K562 (cell line): ENCODE measurements at regions not wholly inside any gene's neighbourhood (a gene's known extent, or its start where the extent isn't known, plus 50 kb on each side); places are given as distances from the start of the nearest gene placed in this dataset.

ENCODE experiments used
- ATAC-seq: fragments of 200-7000 bp; cut with Tn5 transposase; 3 replicates; pipeline ENCODE4 v1.9.1; 2020; ENCODE audit warnings: moderate library complexity
- BruUV-seq: library from RNA; stranded (reverse); fragments of 400-500 nt; replicated peaks from 2 replicates; lab custom pipeline; 2021; lab: Mats Ljungman, UMichigan
- CTCF ChIA-PET: fragments of 300-600 bp; formaldehyde crosslinking; extraction: SDS; loops from one replicate; lab custom pipeline; 2021; ENCODE audit warnings: low intra/inter-chr PET ratio; lab: Yijun Ruan, JAX
- POLR2A ChIA-PET: fragments of 300-600, 350-650 bp; sonication (Branson Sonifier 250); formaldehyde crosslinking; extraction: SDS; loops from one replicate; lab custom pipeline; 2021; ENCODE audit warnings: antibody characterized with exemption, inconsistent platforms; lab: Yijun Ruan, JAX
- DNase-seq, 4 experiments: peaks; one replicate each; pipeline versions ENCODE4 v3.0.0 to v3.0.0-alpha.2; 2011 to 2018; ENCODE audit warnings: low spot score in 3 of 4, mixed read lengths in 3 of 4; ENCODE audit errors: extremely low read depth in 1 of 4
- FAIRE-seq: peaks from 2 replicates; lab custom pipeline; 2011; peaks lifted over from hg19 to GRCh38; lab: Jason Lieb, UNC
- H2AFZ ChIP-seq: 2 replicates; pipeline ENCODE4 v1.6.0; 2011; ENCODE audit warnings: low read depth, low read length, control low read depth, inconsistent platforms
- H3K27ac ChIP-seq: fragments of 200-600 bp; 3 replicates; pipeline ENCODE4 v1.8.0; 2011; ENCODE audit warnings: low read depth, mild to moderate bottlenecking, control low read depth, inconsistent platforms, low read length, moderate library complexity, mixed read lengths; ENCODE audit errors: extremely low read depth
- H3K27me3 ChIP-seq, 2 experiments: fragments of 300-600 bp in 1 of 2; 2 replicates in 1 of 2; 3 replicates in 1 of 2; pipeline versions ENCODE4 v1.6.0 to v1.8.0; 2011; ENCODE audit warnings: inconsistent platforms in 2 of 2, low read length in 2 of 2, mild to moderate bottlenecking in 1 of 2, mixed read lengths in 1 of 2, moderate library complexity in 1 of 2; ENCODE audit not compliant: control insufficient read depth in 2 of 2, insufficient read depth in 2 of 2
- H3K36me3 ChIP-seq: fragments of 300-600 bp; 3 replicates; pipeline ENCODE4 v1.8.0; 2011; ENCODE audit warnings: mild to moderate bottlenecking, low read length, inconsistent platforms; ENCODE audit not compliant: control insufficient read depth, insufficient read depth
- H3K4me1 ChIP-seq, 2 experiments: fragments of 200-600 bp in 1 of 2; replicated peaks in 1 of 2; 2 replicates in 1 of 2; 3 replicates in 1 of 2; pipeline versions ENCODE4 v1.5.1 to v1.8.0; 2011; ENCODE audit warnings: inconsistent platforms in 2 of 2, low read length in 2 of 2, mild to moderate bottlenecking in 1 of 2, mixed read lengths in 1 of 2, moderate library complexity in 1 of 2; ENCODE audit not compliant: control insufficient read depth in 2 of 2, insufficient read depth in 2 of 2
- H3K4me2 ChIP-seq: 2 replicates; pipeline ENCODE4 v1.6.1; 2011; ENCODE audit warnings: low read length, control low read depth, inconsistent platforms, mixed read lengths; ENCODE audit not compliant: insufficient read depth
- H3K4me3 ChIP-seq: fragments of 200-600 bp; sonication (generic), shearing (Covaris generic); 2 replicates; pipeline ENCODE4 v1.5.1; 2016; ENCODE audit warnings: control low read depth, inconsistent platforms
- H3K79me2 ChIP-seq: fragments of 200-600 bp; 3 replicates; pipeline ENCODE4 v1.8.0; 2011; ENCODE audit warnings: low read length, inconsistent platforms; ENCODE audit not compliant: control insufficient read depth, insufficient read depth
- H3K9ac ChIP-seq, 2 experiments: 2 replicates each; pipeline versions ENCODE4 v1.6.0 to v1.6.1; 2011; ENCODE audit warnings: low read depth in 2 of 2, low read length in 2 of 2, control low read depth in 1 of 2, inconsistent platforms in 1 of 2, mild to moderate bottlenecking in 1 of 2, mixed read lengths in 1 of 2; ENCODE audit not compliant: insufficient read depth in 1 of 2
- H3K9me1 ChIP-seq: one replicate; pipeline ENCODE4 v1.6.0; 2011; ENCODE audit warnings: inconsistent platforms, mild to moderate bottlenecking, low read length, moderate library complexity; ENCODE audit not compliant: control insufficient read depth, insufficient read depth
- H3K9me3 ChIP-seq: replicated peaks from 2 replicates; pipeline ENCODE4 v1.5.1; 2011; ENCODE audit warnings: low read depth, low read length, inconsistent platforms; ENCODE audit not compliant: control insufficient read depth, insufficient read depth
- H4K20me1 ChIP-seq: replicated peaks from 2 replicates; pipeline ENCODE4 v1.6.1; 2011; ENCODE audit warnings: low read length, inconsistent platforms, mixed read lengths; ENCODE audit not compliant: control insufficient read depth, insufficient read depth
- ARID2 ChIP-seq: fragments of 450-650 bp; IDR thresholded peaks from 2 replicates; pipeline ENCODE4 v1.6.1; 2017; ENCODE audit warnings: antibody characterized with exemption, mild to moderate bottlenecking
- E2F5 ChIP-seq: sonication (generic); formaldehyde crosslinking; IDR thresholded peaks from 2 replicates; pipeline ENCODE4 v1.8.0; 2022; ENCODE audit warnings: mild to moderate bottlenecking, missing genetic modification reagents
- MECOM ChIP-seq: fragments of 250-450 bp; sonication (Bioruptor Pico); IDR thresholded peaks from 2 replicates; pipeline ENCODE4 v1.8.0; 2022; ENCODE audit warnings: inconsistent platforms
- MEF2A ChIP-seq: IDR thresholded peaks from 2 replicates; pipeline ENCODE4 v1.6.1; 2011; ENCODE audit warnings: low read depth, mild to moderate bottlenecking, low read length, moderate library complexity; ENCODE audit not compliant: control insufficient read depth
- SAP30 ChIP-seq: fragments of 200-600 bp; sonication (generic); IDR thresholded peaks from 2 replicates; pipeline ENCODE4 v1.6.1; 2012; ENCODE audit warnings: borderline replicate concordance, low read depth, mild to moderate bottlenecking, moderate library complexity, low read length, control low read depth, inconsistent platforms; ENCODE audit not compliant: insufficient read depth, poor library complexity, severe bottlenecking
- SREBF2 ChIP-seq: sonication (generic); formaldehyde crosslinking; IDR thresholded peaks from 2 replicates; pipeline ENCODE4 v1.4.0; 2020; ENCODE audit warnings: mild to moderate bottlenecking, missing genetic modification reagents
- TFAP4 ChIP-seq: sonication (generic); formaldehyde crosslinking; IDR thresholded peaks from 2 replicates; pipeline ENCODE4 v1.8.0; 2022; ENCODE audit warnings: missing genetic modification reagents, mild to moderate bottlenecking, moderate library complexity, borderline replicate concordance
- ZNF3 ChIP-seq: fragments of 250-450 bp; sonication (Bioruptor Pico); IDR thresholded peaks from 2 replicates; pipeline ENCODE4 v1.5.0; 2021; ENCODE audit warnings: mild to moderate bottlenecking, moderate library complexity
- ZNF398 ChIP-seq: fragments of 250-450 bp; sonication (Bioruptor Pico); IDR thresholded peaks from 2 replicates; pipeline ENCODE4 v1.8.0; 2021; ENCODE audit warnings: moderate library complexity, mild to moderate bottlenecking, inconsistent platforms
- WGBS: fragments of 100-300 bp; shearing (Covaris generic); methylation state at CpG from one replicate; pipeline ENCODE4 v1.1.6; 2016; ENCODE audit warnings: low coverage, mixed read lengths; ENCODE audit not compliant: insufficient coverage; ENCODE audit errors: missing lambda C conversion rate; 5-methylcytosine and 5-hydroxymethylcytosine counted together
- in situ Hi-C: fragments of 300-500 bp; cut with MboI; formaldehyde crosslinking; loops from 4 replicates; pipeline ENCODE4 v1.15.0; 2018; ENCODE audit warnings: inconsistent platforms, mixed read lengths
- intact Hi-C: fragments of 100-400 bp; cut with micrococcal nuclease; formaldehyde crosslinking; loops from 2 replicates; pipeline ENCODE4 v1.14.2; 2022

GRCh38 chr6:144588697-144589325 lies 303.7 kb downstream of the UTRN start:
- Histone ChIP-seq H3K27me3 (no peaks in the 10 kb centered on the region), H4K20me1 (no peaks in the 10 kb centered on the region), H3K27ac (no peak overlapping the region), H3K36me3 (no peaks in the 10 kb centered on the region), H3K4me2 (no peak overlapping the region), H3K9ac (no peak overlapping the region), H3K79me2 (no peaks in the 10 kb centered on the region), H3K9me3 (no peaks in the 10 kb centered on the region), H3K4me3 (no peak overlapping the region), H3K9me1 (no peaks in the 10 kb centered on the region), H3K4me1 (no peaks in the 10 kb centered on the region), H2AFZ (no peak overlapping the region)
- intact Hi-C loops, result loop anchor here (10.0 kb wide), 1 partner anchor 1146 kb away; the partner anchor contains the start of gene EPM2A
- 30% methylated on average over 1 of the region's 1 CpG for WGBS
- TF ChIP-seq ZNF398 (CRISPR knock-in tag) (no peak), ARID2 (no peak), SREBF2 (CRISPR knock-in tag) (no peak), MECOM (CRISPR knock-in tag) (no peak), MEF2A (no peak), ZNF3 (no peak), E2F5 (CRISPR knock-in tag) (no peak), TFAP4 (no peak), SAP30 (no peak)
- CTCF ChIA-PET, result no interaction called here
- DNase-seq (no peak), FAIRE-seq (no peak), ATAC-seq (no peak)
- BruUV-seq, result no TSS peak
- POLR2A ChIA-PET, result interaction anchor here (0.6 kb wide), 1 partner anchor 216 kb away, joined by 3 read pairs; no protein-coding TSS in a partner anchor
- in situ Hi-C loops, result loop anchor here (10.0 to 25.0 kb wide), 2 partner anchors 626 to 1048 kb away; no protein-coding TSS in a partner anchor
